Neural progenitor cell (in vitro differentiated cells): ENCODE measurements at regions not wholly inside any gene's neighbourhood (a gene's known extent, or its start where the extent isn't known, plus 50 kb on each side); places are given as distances from the start of the nearest gene placed in this dataset.

Source experiments
- CTCF ChIP-seq: fragments of 200-600 bp; sonication (generic); IDR thresholded peaks from 2 replicates; pipeline ENCODE4 v1.5.1; 2017; ENCODE audit warnings: antibody characterized with exemption, mild to moderate bottlenecking
- EZH2 ChIP-seq: fragments of 200-600 bp; sonication (generic); IDR thresholded peaks from 2 replicates; pipeline ENCODE4 v1.6.1; 2017; ENCODE audit warnings: antibody characterized with exemption, mild to moderate bottlenecking, moderate library complexity

GRCh38 chr17:71980171-71980570 is 140.6 kb upstream of the SOX9 start:
- no peak for TF ChIP-seq CTCF
- TF ChIP-seq EZH2 = no peak
